GM19463 (cell line): ENCODE measurements at regions not wholly inside any gene's neighbourhood (a gene's known extent, or its start where the extent isn't known, plus 50 kb on each side); places are given as distances from the start of the nearest gene placed in this dataset.
A peak's percentile ranks its signal among the peaks of the same experiment; 100 is the strongest.

Source experiments
- ATAC-seq: cut with Tn5 transposase; IDR thresholded peaks from one replicate; pipeline ENCODE4 v1.9.1; 2021; ENCODE audit warnings: mild to moderate bottlenecking, moderate library complexity; ENCODE audit not compliant: unreplicated experiment

GRCh38 chr10:62887642-62888041, 71.5 kb upstream of the EGR2 start:
- no peak for ATAC-seq

- no peak for ATAC-seq
These were observed 69.7 kb upstream of the EGR2 start for GRCh38 chr10:62885684-62886461.

GRCh38 chr10:62880162-62880561, 64.0 kb upstream of the EGR2 start:
- ATAC-seq, result no peak

GRCh38 chr10:62873866-62874265, 57.7 kb upstream of the EGR2 start:
- ATAC-seq, result no peak

- peak; percentile 97 for ATAC-seq
These were observed 54.7 kb upstream of the EGR2 start for GRCh38 chr10:62870866-62871265.

GRCh38 chr10:62869958-62870357, 53.8 kb upstream of the EGR2 start:
- ATAC-seq, result no peak

GRCh38 chr10:62866941-62867340, 50.8 kb upstream of the EGR2 start:
- no peak for ATAC-seq

GRCh38 chr10:62866451-62866850, 50.3 kb upstream of the EGR2 start:
- ATAC-seq, result no peak
